ENCODE measurements at regions not wholly inside any gene's neighbourhood (a gene's known extent, or its start where the extent isn't known, plus 50 kb on each side); places are given as distances from the start of the nearest gene placed in this dataset.

DNA sequence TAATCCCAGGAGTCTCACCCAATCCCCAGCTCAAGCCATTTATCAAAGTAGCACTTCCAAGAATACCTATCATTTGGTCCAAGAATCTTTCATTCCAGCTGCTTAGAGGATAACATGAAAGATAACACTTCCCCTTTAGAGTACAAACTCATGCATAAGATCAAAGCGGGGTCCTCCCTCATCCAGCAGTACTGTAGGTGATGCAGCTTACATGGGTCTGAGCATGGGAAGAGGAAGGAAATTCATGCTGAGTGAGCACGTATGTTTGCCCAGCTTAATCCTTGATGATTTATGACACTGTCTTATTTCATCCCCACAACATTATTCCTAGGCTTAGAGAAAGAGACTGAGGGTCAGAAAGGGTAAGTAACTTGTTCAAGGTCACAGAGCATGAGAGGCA, 167.1 kb upstream of the GJB5 start:
- TF ChIP-seq POLR2A (IDR thresholded peaks at IDR 0.05) (no peak), CTCF (IDR thresholded peaks at IDR 0.05) (no peak)

Measured in thyroid gland (tissue), 4 donors.